ENCODE measurements at regions not wholly inside any gene's neighbourhood (a gene's known extent, or its start where the extent isn't known, plus 50 kb on each side); places are given as distances from the start of the nearest gene placed in this dataset.
"Not testable (repeated sequence)": the region's sequence is repeated elsewhere in the genome, so short reads cannot be mapped to it uniquely, and the experiment has no call there.

GRCh38 chr6:100322886-100323285, 141.8 kb downstream of the SIM1 start:
- ATAC-seq (no peak), DNase-seq (no peak)
- intact Hi-C loops (cut with DNase I) = no loop called here

GRCh38 chr6:100320686-100321085, 144.0 kb downstream of the SIM1 start:
- intact Hi-C loops (cut with DNase I) = no loop called here
- DNase-seq (no peak), ATAC-seq (no peak)

- intact Hi-C loops (cut with DNase I) = no loop called here
- ATAC-seq (no peak), DNase-seq (no peak)
Measured at GRCh38 chr6:100317031-100317430, 147.7 kb downstream of the SIM1 start.

DNA sequence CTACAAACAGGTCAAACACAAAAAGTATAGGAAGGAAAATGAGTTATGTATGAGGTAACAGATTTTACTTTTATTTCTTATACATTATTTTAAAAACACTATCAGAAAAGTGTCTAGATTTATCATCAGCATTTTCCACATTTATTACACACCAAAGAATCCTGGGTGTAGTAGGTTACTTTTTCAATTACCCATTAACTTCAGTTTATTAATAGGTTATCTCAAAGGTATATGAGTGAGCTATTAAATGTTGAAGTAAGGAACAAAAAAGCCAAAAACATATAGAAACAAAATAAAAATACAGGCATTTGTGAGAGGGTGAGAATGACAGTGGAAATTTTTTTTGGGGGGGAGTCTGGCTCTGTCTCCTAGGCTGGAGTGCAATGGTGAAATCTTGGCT, 150.5 kb downstream of the SIM1 start:
- no peak for DNase-seq
- ATAC-seq = no peak
- intact Hi-C loops (cut with DNase I) = no loop called here

DNA sequence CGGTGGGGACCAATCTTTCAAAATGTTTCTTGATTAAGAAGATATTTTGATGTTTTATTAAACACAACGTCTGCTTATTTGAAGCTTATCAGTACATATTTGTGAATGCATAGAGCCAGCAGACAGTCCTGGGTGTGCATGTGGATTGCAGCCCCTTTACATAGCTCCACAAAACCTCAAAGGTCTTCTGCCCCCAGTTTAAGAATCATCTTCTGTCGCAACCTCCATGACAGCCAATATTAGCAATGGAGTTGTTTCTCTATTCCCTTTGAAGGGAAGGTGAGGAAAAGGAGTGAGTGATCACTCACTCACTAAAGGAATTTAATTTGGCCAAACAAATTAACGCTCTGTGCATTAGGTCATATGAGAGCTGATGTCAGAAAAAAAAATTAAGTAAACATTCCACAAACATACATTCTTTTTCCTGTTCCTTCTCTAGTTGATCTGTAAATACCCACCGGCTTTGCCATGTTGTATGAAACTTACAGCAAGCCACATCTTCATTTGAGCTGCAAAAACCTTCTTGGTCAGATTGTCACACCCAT, 152.9 kb downstream of the SIM1 start:
- ATAC-seq (no peak), DNase-seq (no peak)
- intact Hi-C loops (cut with DNase I) = no loop called here

GRCh38 chr6:100309174-100309573, 155.5 kb downstream of the SIM1 start:
- intact Hi-C loops (cut with DNase I) = no loop called here
- no peak for ATAC-seq
- no peak for DNase-seq

DNA sequence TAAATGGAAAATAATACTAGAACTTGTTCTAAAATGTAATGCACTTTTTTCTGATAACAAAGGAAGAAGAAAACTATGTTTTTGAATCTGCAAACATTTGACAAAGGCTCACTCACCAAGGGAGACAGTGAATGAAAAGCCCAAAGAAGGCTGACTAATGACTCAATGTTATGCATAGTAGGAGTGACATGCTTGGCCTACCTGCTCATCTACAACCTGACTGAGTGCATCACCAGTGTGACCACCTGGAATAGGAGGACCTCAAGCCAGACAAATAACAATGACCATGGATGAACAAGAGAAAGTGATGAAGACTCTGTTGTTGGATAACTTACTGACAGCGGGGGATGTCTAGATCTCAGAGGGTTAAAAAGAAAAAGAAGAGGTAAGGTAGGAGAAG, 157.2 kb downstream of the SIM1 start:
- ATAC-seq (no peak), DNase-seq (no peak)
- intact Hi-C loops (cut with DNase I) = no loop called here

DNA sequence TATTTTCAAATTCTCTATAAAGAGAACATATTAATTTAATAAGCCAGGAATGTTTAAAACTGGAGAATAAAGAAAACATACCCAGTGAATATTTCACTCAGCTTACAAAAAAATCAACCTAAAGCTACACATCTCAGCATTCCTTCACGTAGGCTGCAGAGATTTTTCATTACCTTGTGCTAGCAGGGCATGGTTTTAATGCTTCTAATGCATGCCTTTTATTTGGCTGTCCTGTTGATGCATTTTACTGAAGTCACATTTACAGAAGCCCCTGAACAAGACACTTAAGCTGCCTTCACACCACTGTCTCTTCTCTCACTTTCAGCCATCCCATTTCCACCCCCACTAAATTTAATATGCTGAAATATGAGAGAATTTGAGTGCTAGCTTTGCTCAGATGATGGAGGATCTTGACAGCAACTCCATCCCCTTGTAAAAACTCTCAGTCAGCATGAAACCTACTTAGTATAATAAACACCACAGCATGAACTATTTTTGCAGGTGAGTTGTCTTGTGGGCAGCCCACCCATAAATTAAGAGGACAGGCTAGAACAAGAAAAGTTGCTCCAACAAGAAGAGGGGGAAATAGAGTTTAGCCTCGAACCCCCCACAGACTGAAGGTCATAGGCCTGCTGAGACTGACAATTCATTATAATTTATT, 159.4 kb downstream of the SIM1 start:
- intact Hi-C loops (cut with DNase I) = no loop called here
- DNase-seq (no peak), ATAC-seq (no peak)

GRCh38 chr6:100304575-100304974, 160.1 kb downstream of the SIM1 start:
- ATAC-seq = no peak
- no peak for DNase-seq
- intact Hi-C loops (cut with DNase I) = no loop called here

DNA sequence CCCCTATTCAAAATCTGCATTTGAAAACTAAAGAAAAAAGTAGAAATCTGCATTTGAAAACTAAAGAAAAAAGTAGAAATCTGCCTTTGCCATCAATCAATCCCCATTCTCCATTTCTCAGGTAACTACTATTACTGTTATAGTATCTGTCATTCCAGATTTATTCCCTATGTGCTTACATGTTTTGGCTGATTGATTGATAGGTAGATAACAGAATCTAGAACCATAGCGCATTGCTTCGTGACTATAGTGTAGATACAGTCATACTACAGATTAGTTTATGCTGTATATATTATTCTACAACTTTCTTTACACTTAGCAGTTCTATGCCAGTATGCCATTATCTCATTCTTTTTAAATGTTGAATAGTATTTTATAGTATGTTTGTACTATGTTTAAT, 163.0 kb downstream of the SIM1 start:
- no peak for ATAC-seq
- DNase-seq = no peak
- intact Hi-C loops (cut with DNase I) = no loop called here

DNA sequence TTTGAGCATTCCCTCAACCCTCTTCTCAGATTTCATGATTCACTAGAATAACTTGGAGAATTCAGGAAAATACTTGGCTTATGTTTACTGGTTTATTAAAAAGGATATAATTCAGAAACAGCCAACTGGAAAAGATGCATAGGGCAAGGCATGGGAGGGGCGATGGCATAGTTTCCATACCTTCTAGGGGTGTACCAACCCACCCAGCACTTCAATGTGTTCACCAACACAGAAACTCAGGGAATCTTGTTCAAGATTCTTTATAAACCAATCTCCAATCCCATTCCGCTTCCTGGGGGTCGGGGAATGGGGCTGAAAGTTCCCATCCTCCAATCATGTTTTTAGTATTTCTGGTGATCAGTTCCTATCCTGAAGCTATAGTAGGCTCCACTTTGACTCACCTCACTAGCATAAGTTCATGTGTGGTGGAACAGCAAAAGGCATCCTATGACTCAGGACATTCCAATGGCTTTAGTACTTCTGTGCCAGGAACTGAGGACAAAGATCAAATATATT, 164.4 kb downstream of the SIM1 start:
- intact Hi-C loops (cut with DNase I) = no loop called here
- DNase-seq = no peak
- ATAC-seq = no peak

GRCh38 chr6:100296810-100297544, 167.7 kb downstream of the SIM1 start:
- DNase-seq (no peak), ATAC-seq (no peak)
- intact Hi-C loops (cut with DNase I) = no loop called here

- intact Hi-C loops (cut with DNase I); ATAC-seq; DNase-seq: not testable (repeated sequence)
Measured at GRCh38 chr6:100295172-100295571, 169.5 kb downstream of the SIM1 start.

DNA sequence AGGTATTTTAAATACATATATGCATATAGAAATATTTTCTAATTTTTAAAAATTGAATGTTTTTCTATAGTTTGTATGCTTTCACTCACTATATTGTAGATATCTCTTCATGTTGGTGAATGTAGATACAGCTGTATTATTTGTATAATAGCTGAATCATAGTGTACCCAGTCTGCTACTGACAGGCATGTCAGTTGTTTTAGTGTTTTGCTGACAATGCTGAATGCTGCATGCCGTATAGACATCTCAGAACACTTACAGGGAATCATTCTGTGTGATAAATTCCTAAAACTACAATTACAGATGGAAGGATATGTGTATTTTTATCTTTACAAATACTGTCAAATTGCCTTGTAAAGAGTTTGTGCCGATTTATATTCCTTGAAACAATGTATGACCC, 175.4 kb downstream of the SIM1 start:
- ATAC-seq (no peak), DNase-seq (no peak)
- intact Hi-C loops (cut with DNase I) = no loop called here

DNA sequence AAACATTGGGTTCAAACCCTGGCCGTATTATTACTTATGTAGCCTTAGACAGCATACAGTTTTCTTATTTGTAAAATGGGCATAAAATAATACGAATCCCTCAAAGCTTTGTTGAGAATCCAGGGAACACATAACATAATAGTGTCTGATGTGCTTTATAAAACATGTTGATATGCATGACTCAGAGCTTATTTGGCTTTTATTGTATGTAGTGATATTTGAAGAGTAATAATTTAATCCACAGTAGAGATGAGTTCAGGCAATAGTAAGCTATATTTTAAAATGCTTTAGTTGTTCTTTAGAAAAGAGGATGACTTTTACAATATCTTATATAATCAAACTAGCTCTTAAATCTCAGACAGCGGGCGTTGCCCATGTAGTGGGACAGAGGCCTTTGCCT, 176.4 kb downstream of the SIM1 start:
- intact Hi-C loops (cut with DNase I) = no loop called here
- ATAC-seq (no peak), DNase-seq (no peak)

DNA sequence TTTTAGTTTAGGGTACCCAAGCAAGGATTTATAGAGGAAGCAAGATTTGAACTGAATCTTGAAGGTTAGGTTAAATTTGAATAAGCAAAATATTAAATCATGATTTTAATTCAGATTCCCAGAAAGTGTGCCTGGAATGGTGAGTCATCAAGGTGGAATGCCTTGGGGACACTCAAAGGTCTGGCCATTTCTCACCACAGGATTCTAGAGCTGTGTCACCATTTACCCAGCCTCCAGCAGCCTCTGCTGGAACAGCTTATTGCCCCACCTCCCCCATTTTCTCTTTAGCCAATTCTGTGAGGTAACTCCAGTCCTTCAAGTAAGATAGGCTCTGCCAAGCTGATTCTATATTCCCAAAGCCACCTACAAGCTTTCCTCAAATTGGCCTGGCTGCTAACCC, 181.4 kb downstream of the SIM1 start:
- intact Hi-C loops (cut with DNase I) = no loop called here
- DNase-seq (no peak), ATAC-seq (no peak)

DNA sequence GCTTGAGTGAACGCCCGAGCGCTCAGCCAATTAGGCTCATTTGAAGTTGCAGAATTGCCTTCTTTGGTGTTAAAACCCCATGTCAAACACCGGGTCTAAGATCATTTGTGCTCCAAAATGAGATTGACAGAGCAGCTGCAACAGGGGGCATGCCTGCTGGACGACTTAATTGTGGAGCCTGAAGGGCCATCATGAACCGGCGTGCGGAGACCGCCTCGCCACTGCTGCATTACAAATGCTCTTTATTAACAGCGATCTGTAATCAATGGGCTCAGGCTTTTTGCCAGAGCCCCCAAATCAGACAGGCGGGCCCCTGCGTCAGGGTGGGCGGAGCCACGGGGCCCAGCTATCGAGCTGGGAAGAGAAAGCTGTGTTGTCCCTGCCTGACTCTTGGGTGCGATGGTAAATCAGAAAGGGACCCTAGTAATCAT, 183.2 kb downstream of the SIM1 start:
- no peak for ATAC-seq
- intact Hi-C loops (cut with DNase I) = no loop called here
- no peak for DNase-seq

GRCh38 chr6:100276311-100277057, 188.2 kb downstream of the SIM1 start:
- intact Hi-C loops (cut with DNase I) = no loop called here

DNA sequence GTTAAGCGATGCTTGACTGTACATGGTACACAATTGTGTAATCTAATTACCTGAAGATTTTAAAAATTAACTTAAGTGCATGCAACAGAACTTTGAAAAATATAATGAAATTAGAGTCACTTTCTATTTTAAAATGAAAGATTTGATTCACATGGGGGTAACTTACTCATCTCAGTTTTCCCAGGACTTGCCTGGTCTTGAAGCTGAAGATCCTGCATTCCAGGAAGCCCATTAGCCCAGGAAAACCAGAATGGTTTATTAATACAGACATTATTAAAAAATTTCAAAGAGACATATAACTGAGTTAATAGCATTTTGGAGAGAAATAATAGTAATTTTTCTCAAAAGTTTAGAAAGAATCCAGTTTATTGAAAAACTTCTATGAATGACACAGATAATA, 190.6 kb downstream of the SIM1 start:
- intact Hi-C loops (cut with DNase I) = no loop called here
- DNase-seq (no peak), ATAC-seq (no peak)

More at GRCh38 chr6:100276311-100277057, 188.2 kb downstream of the SIM1 start:
- ATAC-seq (no peak), DNase-seq (no peak)

DNA sequence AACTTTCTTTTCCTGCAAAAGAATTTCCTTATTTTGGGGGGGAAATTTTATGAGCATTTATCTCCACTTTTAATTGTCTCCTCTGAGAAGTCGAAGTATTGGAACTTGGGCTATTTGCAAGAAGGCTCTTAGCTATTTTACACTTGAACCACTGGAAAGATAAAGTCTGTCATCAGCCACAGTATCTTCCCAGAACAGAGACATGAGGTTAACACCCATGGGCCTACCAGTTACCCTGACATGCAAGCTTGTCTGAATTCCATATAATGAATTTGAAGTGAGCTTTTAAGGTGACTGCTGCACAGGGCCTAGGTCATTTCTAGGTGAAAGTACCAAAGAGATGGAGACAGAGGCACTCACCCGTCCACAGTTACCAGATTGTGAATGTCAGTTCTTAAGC, 193.1 kb downstream of the SIM1 start:
- DNase-seq (no peak), ATAC-seq (no peak)
- intact Hi-C loops (cut with DNase I) = no loop called here
